Dendritic cell treated with granulocyte-macrophage colony-stimulating factor and Interleukin-4, amounts not matched to agents 40 ng/mL and 50 ng/mL, for 4 days (primary cell): ENCODE measurements at regions not wholly inside any gene's neighbourhood (a gene's known extent, or its start where the extent isn't known, plus 50 kb on each side); places are given as distances from the start of the nearest gene placed in this dataset.

ENCODE experiments used
- H3K27ac Mint-ChIP-seq: one replicate; pipeline ENCODE4 v1.8.0; 2022; ENCODE audit warnings: mild to moderate bottlenecking, mixed read lengths
- H3K27me3 Mint-ChIP-seq: one replicate; pipeline ENCODE4 v1.8.0; 2022; ENCODE audit warnings: mild to moderate bottlenecking, mixed read lengths
- H3K36me3 Mint-ChIP-seq: one replicate; pipeline ENCODE4 v1.8.0; 2022; ENCODE audit warnings: low read depth, mixed read lengths
- H3K4me1 Mint-ChIP-seq: one replicate; pipeline ENCODE4 v1.8.0; 2022; ENCODE audit warnings: low read depth, mixed read lengths
- H3K4me3 Mint-ChIP-seq: one replicate; pipeline ENCODE4 v1.8.0; 2022; ENCODE audit warnings: mild to moderate bottlenecking, moderate library complexity, mixed read lengths
- H3K9me3 Mint-ChIP-seq: one replicate; pipeline ENCODE4 v1.8.0; 2022; ENCODE audit warnings: mixed read lengths
- intact Hi-C: fragments of 100-400 bp; cut with micrococcal nuclease; formaldehyde crosslinking; loops from one replicate; pipeline ENCODE4 v1.15.0; 2022

GRCh38 chr12:125269276-125269675, 204.0 kb downstream of the AACS start:
- Mint-ChIP-seq H3K27me3 (peaks cover 9% of the 10 kb centered on the region), H3K9me3 (no peaks in the 10 kb centered on the region), H3K36me3 (no peaks in the 10 kb centered on the region), H3K27ac (no peak overlapping the region), H3K4me3 (no peak overlapping the region), H3K4me1 (no peaks in the 10 kb centered on the region)
- intact Hi-C loops: no loop called here

DNA sequence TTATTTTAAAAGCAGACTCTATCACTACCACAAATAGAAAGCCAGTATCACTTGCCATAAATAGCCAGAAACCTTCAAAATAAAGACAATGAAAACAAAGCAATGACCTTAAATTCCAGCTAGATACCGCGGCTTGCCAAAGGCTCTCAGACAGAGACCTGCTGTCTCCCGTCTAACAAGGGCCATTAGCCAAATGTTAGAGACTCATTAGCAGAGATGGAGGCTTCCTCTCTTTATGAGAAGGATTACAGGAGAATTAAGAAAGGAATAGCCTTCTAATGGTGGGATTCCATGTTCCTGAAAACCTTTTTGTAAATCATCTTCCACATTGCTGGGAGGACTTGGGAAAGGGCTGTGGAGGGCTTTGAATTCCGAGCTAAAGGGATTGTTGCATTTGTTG, 206.7 kb downstream of the AACS start:
- H3K27ac Mint-ChIP-seq: no peak overlapping the region
- peaks cover 11% of the 10 kb centered on the region for H3K27me3 Mint-ChIP-seq
- no peaks in the 10 kb centered on the region for H3K4me1 Mint-ChIP-seq
- H3K9me3 Mint-ChIP-seq: no peaks in the 10 kb centered on the region
- H3K36me3 Mint-ChIP-seq: no peaks in the 10 kb centered on the region
- no peak overlapping the region for H3K4me3 Mint-ChIP-seq
- intact Hi-C loops: no loop called here

GRCh38 chr12:125272383-125272933, 207.2 kb downstream of the AACS start:
- Mint-ChIP-seq H3K4me1 (no peaks in the 10 kb centered on the region), H3K27ac (no peak overlapping the region), H3K9me3 (no peaks in the 10 kb centered on the region), H3K27me3 (peaks cover 14% of the 10 kb centered on the region), H3K36me3 (no peaks in the 10 kb centered on the region), H3K4me3 (no peak overlapping the region)
- intact Hi-C loops: no loop called here

- peaks cover 30% of the 10 kb centered on the region for H3K27me3 Mint-ChIP-seq
- H3K36me3 Mint-ChIP-seq: no peaks in the 10 kb centered on the region
- no peak overlapping the region for H3K4me3 Mint-ChIP-seq
- H3K27ac Mint-ChIP-seq: no peak overlapping the region
- peaks cover 8% of the 10 kb centered on the region for H3K4me1 Mint-ChIP-seq
- H3K9me3 Mint-ChIP-seq: no peaks in the 10 kb centered on the region
- intact Hi-C loops: no loop called here
Measured at GRCh38 chr12:125276567-125276966, 211.3 kb downstream of the AACS start.

DNA sequence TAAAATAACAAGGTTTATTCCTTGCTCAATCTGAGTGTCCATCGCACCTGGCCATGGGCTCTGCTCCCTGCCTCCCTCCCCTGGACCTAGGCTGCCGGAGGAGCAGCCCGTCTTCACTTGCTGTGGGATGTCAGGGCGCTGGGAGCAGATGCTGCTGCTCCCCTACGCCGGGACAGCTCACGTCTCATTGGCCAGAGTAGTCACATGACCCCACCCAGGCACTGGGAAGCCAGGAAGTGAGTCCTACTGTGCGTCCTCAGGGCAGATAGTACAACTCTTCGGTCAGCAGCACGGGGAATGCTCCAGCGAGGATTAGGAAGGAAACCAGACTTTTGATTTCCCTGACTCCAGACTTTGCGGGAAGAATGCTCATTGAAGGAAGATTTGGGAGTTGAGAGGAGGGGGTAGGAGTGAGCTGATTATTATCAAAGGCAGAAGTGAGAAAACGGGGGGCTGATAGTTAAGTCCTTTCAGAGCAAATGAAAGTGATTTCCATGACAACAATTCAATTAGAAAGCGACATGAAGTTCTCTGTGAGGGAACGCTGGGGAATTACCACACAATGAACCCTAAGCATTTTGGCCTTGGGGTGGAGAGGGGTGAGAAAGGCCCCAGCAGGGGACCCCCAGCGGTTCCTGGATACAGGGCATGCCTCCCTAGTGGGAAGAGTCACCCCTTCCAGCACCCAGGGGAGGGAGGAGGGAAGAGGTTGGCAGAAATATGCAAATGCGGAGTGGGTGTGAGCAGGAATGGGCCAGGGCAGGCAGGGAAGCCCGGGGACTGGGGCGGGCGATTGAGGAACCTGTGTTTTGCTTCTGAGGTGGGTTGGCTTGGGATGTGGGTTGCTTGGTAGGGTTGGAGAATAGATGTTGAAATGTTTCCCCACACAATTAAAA, 215.5 kb downstream of the AACS start:
- Mint-ChIP-seq H3K4me3 (no peak overlapping the region), H3K4me1 (peaks cover 8% of the 10 kb centered on the region), H3K27ac (no peak overlapping the region), H3K9me3 (no peaks in the 10 kb centered on the region), H3K27me3 (peaks cover 24% of the 10 kb centered on the region), H3K36me3 (no peaks in the 10 kb centered on the region)
- intact Hi-C loops: no loop called here

GRCh38 chr12:125282921-125283320, 217.7 kb downstream of the AACS start:
- intact Hi-C loops: no loop called here
- Mint-ChIP-seq H3K27ac (no peak overlapping the region), H3K9me3 (no peaks in the 10 kb centered on the region), H3K4me3 (no peak overlapping the region), H3K27me3 (peaks cover 21% of the 10 kb centered on the region), H3K36me3 (no peaks in the 10 kb centered on the region), H3K4me1 (peaks cover 8% of the 10 kb centered on the region)

DNA sequence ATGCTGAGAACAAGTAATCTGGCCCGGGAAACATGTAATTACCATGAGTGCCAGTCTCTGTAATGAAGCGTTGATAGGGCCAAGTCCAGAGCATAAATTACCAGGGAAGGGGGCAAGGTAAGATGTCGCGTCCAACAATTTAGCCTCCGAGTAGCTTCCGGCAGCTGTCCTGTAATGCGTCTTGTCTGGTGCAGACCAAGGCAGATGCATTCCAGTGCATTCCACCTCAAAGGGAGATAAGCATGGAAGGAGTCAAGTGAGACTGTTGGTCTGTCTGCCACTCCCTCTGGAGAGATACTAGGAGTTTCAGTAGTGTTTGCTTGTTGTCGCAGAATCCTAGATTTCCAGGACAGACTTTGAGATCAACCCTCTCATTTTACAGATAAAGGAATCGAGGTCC, 218.3 kb downstream of the AACS start:
- Mint-ChIP-seq H3K4me3 (no peak overlapping the region), H3K27me3 (peaks cover 21% of the 10 kb centered on the region), H3K9me3 (no peaks in the 10 kb centered on the region), H3K36me3 (no peaks in the 10 kb centered on the region), H3K27ac (no peak overlapping the region), H3K4me1 (peaks cover 8% of the 10 kb centered on the region)
- intact Hi-C loops: no loop called here

DNA sequence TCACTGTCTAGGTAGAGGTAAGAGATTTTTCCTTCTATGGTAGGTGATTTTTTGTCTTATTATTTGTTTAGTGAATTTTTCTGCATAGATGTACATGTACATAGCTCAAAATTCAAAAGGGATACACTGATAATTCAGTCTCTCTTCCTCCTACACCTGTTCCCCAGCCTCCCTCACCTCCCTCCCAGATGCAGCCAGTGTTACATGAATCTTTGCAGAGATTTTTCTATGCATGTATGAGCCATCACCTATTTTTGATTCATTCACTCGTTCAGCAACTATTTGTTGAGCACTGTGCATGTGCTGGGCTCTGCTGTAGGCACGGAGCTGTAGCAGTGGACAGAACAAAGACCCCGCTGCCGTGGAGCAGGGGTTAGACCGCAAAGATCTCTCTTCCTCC, 218.9 kb downstream of the AACS start:
- peaks cover 8% of the 10 kb centered on the region for H3K4me1 Mint-ChIP-seq
- no peaks in the 10 kb centered on the region for H3K9me3 Mint-ChIP-seq
- no peak overlapping the region for H3K27ac Mint-ChIP-seq
- no peaks in the 10 kb centered on the region for H3K36me3 Mint-ChIP-seq
- H3K4me3 Mint-ChIP-seq: no peak overlapping the region
- peaks cover 21% of the 10 kb centered on the region for H3K27me3 Mint-ChIP-seq
- intact Hi-C loops: no loop called here

GRCh38 chr12:125284945-125285685, 219.9 kb downstream of the AACS start:
- peaks cover 8% of the 10 kb centered on the region for H3K4me1 Mint-ChIP-seq
- peaks cover 18% of the 10 kb centered on the region for H3K27me3 Mint-ChIP-seq
- H3K27ac Mint-ChIP-seq: no peak overlapping the region
- H3K9me3 Mint-ChIP-seq: no peaks in the 10 kb centered on the region
- no peaks in the 10 kb centered on the region for H3K36me3 Mint-ChIP-seq
- H3K4me3 Mint-ChIP-seq: no peak overlapping the region
- intact Hi-C loops: no loop called here

- peaks cover under 1% of the 10 kb centered on the region for H3K4me1 Mint-ChIP-seq
- H3K27ac Mint-ChIP-seq: no peak overlapping the region
- H3K36me3 Mint-ChIP-seq: no peaks in the 10 kb centered on the region
- peaks cover 9% of the 10 kb centered on the region for H3K27me3 Mint-ChIP-seq
- H3K4me3 Mint-ChIP-seq: no peak overlapping the region
- no peaks in the 10 kb centered on the region for H3K9me3 Mint-ChIP-seq
- intact Hi-C loops: no loop called here
Measured at GRCh38 chr12:125286005-125286727, 220.9 kb downstream of the AACS start.

GRCh38 chr12:125287155-125287847, 222.1 kb downstream of the AACS start:
- intact Hi-C loops: no loop called here
- Mint-ChIP-seq H3K4me3 (no peak overlapping the region), H3K36me3 (no peaks in the 10 kb centered on the region), H3K27me3 (peaks cover 4% of the 10 kb centered on the region), H3K4me1 (no peaks in the 10 kb centered on the region), H3K27ac (no peak overlapping the region), H3K9me3 (no peaks in the 10 kb centered on the region)

DNA sequence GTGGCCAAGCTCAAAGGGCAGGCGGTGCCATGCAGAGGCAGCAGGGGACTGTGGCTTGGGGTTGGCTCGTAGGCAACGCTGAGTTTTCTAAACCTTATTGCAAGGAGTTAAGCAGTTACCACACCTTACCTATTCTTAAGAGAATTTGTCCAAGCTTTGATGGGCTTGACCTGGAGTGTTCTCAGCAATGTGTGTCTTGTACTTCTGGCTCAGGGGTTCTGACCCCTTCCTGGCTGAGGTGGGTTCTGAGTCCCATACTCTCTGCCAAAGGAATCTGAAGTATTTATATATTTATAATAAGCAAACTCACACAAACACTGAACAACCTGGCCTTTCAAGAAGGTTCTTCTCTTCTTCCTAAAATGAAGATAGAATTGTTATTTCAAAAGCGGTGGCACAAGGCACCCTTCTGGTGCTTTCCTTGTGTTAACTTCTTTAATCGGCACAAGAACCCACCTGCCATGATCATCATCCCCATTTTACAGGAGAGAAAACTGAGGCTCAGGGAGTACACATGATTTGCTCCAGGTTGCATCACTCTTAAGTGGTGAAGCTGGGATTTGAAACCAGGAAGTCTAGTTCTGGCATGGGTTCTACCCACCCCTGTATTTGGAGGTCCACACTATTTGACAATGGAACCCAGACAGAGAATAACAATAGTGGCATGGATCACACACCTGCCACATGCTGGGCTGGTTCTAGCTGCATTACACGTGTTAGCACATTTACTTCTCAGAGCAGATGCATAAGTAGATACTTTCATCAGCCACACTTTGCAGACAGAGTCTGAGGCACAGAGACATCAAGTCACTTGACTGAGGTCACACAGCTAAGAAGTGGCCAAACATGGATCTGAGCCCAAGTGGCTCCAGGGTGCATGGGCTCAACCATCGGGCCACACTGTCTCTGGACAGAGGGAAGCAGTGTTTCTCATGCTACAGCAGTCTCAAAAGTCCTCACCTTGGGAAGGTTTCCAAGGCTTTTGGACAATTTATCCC, 224.0 kb downstream of the AACS start:
- intact Hi-C loops: no loop called here

More for the DNA sequence above, 224.0 kb downstream of the AACS start:
- Mint-ChIP-seq H3K9me3 (peaks cover 7% of the 10 kb centered on the region), H3K36me3 (no peaks in the 10 kb centered on the region), H3K27me3 (peaks cover 2% of the 10 kb centered on the region), H3K4me1 (no peaks in the 10 kb centered on the region), H3K27ac (no peak overlapping the region), H3K4me3 (no peak overlapping the region)
